B cell (primary cell): ENCODE measurements at regions not wholly inside any gene's neighbourhood (a gene's known extent, or its start where the extent isn't known, plus 50 kb on each side); places are given as distances from the start of the nearest gene placed in this dataset.

Experiments used
- ATAC-seq: fragments of 200-7000 bp; cut with Tn5 transposase; one replicate; pipeline ENCODE4 v1.10.0; 2021; ENCODE audit warnings: low read depth, mild to moderate bottlenecking, moderate number of reproducible peaks, moderate library complexity
- CTCF ChIA-PET: fragments of 350-600 bp; sonication (Branson Sonifier 250); formaldehyde crosslinking; loops from one replicate; lab custom pipeline; 2021; ENCODE audit warnings: antibody characterized with exemption, inconsistent platforms; lab: Charles Lee
- POLR2A ChIA-PET: fragments of 350-600 bp; sonication (Branson Sonifier 250); formaldehyde crosslinking; loops from one replicate; lab custom pipeline; 2021; ENCODE audit warnings: antibody characterized with exemption; lab: Charles Lee
- DNase-seq: peaks from one replicate; pipeline ENCODE4 v3.0.0; 2013
- H2AFZ ChIP-seq: 2 replicates; pipeline ENCODE4 v1.6.1; 2012; ENCODE audit warnings: mild to moderate bottlenecking, low read depth, low read length; ENCODE audit not compliant: insufficient read depth, poor library complexity, severe bottlenecking
- H3K27ac ChIP-seq, 2 donors: 1 replicate in 1 of 2; 2 replicates in 1 of 2; pipeline ENCODE4 v1.5.1; 2012 to 2013; ENCODE audit warnings: low read length in 2 of 2, mild to moderate bottlenecking in 2 of 2, moderate library complexity in 1 of 2
- H3K27me3 ChIP-seq, 4 experiments: fragments of 200-600 bp in 1 of 4; sonication (generic) in 1 of 4; replicated peaks in 1 of 4; 1 replicate in 2 of 4; 2 replicates in 2 of 4; pipeline versions ENCODE4 v1.6.1 to v1.7.0; 2013 to 2016; ENCODE audit warnings: low read length in 3 of 4, mild to moderate bottlenecking in 2 of 4, mixed read lengths in 1 of 4, moderate library complexity in 1 of 4; ENCODE audit not compliant: insufficient read depth in 4 of 4, control insufficient read depth in 3 of 4; ENCODE audit errors: control extremely low read depth in 1 of 4
- H3K36me3 ChIP-seq, 2 experiments: replicated peaks in 1 of 2; 1 replicate in 1 of 2; 2 replicates in 1 of 2; pipeline versions ENCODE4 v1.6.1 to v1.7.1; 2013; ENCODE audit warnings: low read length in 1 of 2; ENCODE audit not compliant: insufficient read depth in 2 of 2, control insufficient read depth in 1 of 2; ENCODE audit errors: control extremely low read depth in 1 of 2, extremely low read depth in 1 of 2
- H3K4me1 ChIP-seq, 2 donors: fragments of 200-600 bp in 1 of 2; sonication (generic) in 1 of 2; 1 replicate in 1 of 2; 2 replicates in 1 of 2; pipeline versions ENCODE4 v1.5.1 to v1.6.1; 2013 to 2017; ENCODE audit warnings: low read length in 2 of 2; ENCODE audit not compliant: control insufficient read depth in 2 of 2, insufficient read depth in 2 of 2
- H3K4me2 ChIP-seq: replicated peaks from 2 replicates; pipeline ENCODE3; 2012; ENCODE audit warnings: mild to moderate bottlenecking, low read depth, low read length; ENCODE audit not compliant: poor library complexity, severe bottlenecking
- H3K4me3 ChIP-seq, 5 experiments: fragments of 200-600 bp in 1 of 5; sonication (generic) in 1 of 5; 1 replicate in 3 of 5; 2 replicates in 2 of 5; pipeline versions ENCODE4 v1.5.1 to v1.7.0; 2011 to 2016; ENCODE audit warnings: low read length in 4 of 5, mild to moderate bottlenecking in 4 of 5, low read depth in 2 of 5, control low read depth in 1 of 5, moderate library complexity in 1 of 5; ENCODE audit not compliant: insufficient read depth in 1 of 5; ENCODE audit errors: control extremely low read depth in 1 of 5, extremely low read depth in 1 of 5
- H3K79me2 ChIP-seq: fragments of 200-600 bp; sonication (generic); one replicate; pipeline ENCODE4 v1.6.0; 2016; ENCODE audit warnings: low read length; ENCODE audit not compliant: control insufficient read depth, insufficient read depth
- H3K9ac ChIP-seq: fragments of 200-600 bp; sonication (generic); 2 replicates; pipeline ENCODE4 v1.6.1; 2017; ENCODE audit warnings: mild to moderate bottlenecking, low read length, moderate library complexity
- H3K9me3 ChIP-seq, 3 donors: one replicate each; pipeline versions ENCODE4 v1.6.1 to v1.7.1; 2013; ENCODE audit warnings: low read length in 2 of 3; ENCODE audit not compliant: control insufficient read depth in 2 of 3, insufficient read depth in 1 of 3; ENCODE audit errors: control extremely low read depth in 1 of 3
- H4K20me1 ChIP-seq: 2 replicates; pipeline ENCODE4 v1.6.0; 2012; ENCODE audit warnings: mild to moderate bottlenecking, low read length; ENCODE audit not compliant: insufficient read depth, control insufficient read depth, poor library complexity, severe bottlenecking
- H3K27ac Mint-ChIP-seq: one replicate; pipeline ENCODE4 v1.8.0; 2021; ENCODE audit warnings: mixed read lengths
- H3K27me3 Mint-ChIP-seq: one replicate; pipeline ENCODE4 v1.8.0; 2021; ENCODE audit warnings: mixed read lengths
- H3K4me1 Mint-ChIP-seq: one replicate; pipeline ENCODE4 v1.8.0; 2021; ENCODE audit warnings: mixed read lengths
- H3K4me3 Mint-ChIP-seq: one replicate; pipeline ENCODE4 v1.8.0; 2021; ENCODE audit warnings: mixed read lengths
- H3K9me3 Mint-ChIP-seq: one replicate; pipeline ENCODE4 v1.8.0; 2022; ENCODE audit warnings: mixed read lengths; ENCODE audit not compliant: insufficient read depth
- EZH2 ChIP-seq: IDR thresholded peaks from 2 replicates; pipeline ENCODE4 v1.6.1; 2012; ENCODE audit warnings: borderline replicate concordance, low read depth, mild to moderate bottlenecking, moderate library complexity, low read length; ENCODE audit not compliant: insufficient read depth, poor library complexity, severe bottlenecking
- WGBS: methylation state at CpG from one replicate; pipeline ENCODE4 v1.1.5; 2013; ENCODE audit warnings: missing lambda C conversion rate; ENCODE audit not compliant: insufficient coverage; 5-methylcytosine and 5-hydroxymethylcytosine counted together
- intact Hi-C: fragments of 100-400 bp; cut with micrococcal nuclease; formaldehyde crosslinking; loops from one replicate; pipeline ENCODE4 v1.10.0; 2022
- TF ChIP-seq, protein P1 (sequence below): fragments of 200-600 bp; IDR thresholded peaks from one replicate; pipeline ENCODE4 v1.8.0; 2022; ENCODE audit warnings: antibody characterized with exemption, mild to moderate bottlenecking

DNA sequence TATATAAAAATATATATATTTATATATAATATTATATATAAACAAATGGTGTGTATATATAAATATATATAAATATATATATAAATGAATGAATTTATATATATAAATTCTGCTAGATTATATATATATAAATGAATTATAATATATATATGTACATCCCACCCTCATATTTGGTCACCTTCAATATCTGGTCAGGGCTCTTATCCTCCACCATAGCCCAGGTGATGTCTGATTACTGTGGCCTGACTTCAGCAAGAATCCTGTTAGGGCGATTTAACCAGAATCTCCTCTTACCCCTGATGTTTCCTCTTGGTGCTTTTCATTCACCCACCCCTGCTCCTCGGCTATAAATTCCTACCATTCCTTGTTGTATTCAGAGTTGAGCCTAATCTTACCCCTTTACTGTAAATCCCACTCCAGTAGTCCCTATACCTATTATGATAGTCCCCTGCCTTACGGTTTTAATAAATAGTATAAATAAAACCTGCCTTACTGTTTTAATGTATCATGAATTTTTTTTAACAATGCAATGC, 439.6 kb downstream of the PLOD2 start:
- no peaks in the 10 kb centered on the region for H3K4me1 ChIP-seq
- DNase-seq (no peak), ATAC-seq (no peak)
- Mint-ChIP-seq H3K27ac (no peak overlapping the region), H3K27me3 (no peaks in the 10 kb centered on the region), H3K9me3 (no peaks in the 10 kb centered on the region), H3K4me1 (no peaks in the 10 kb centered on the region), H3K4me3 (no peak overlapping the region)
- no peaks in the 10 kb centered on the region for H4K20me1 ChIP-seq
- ChIA-PET CTCF (no interaction called here), POLR2A (no interaction called here)
- no peaks in the 10 kb centered on the region for H3K36me3 ChIP-seq
- H3K27ac ChIP-seq, result no peak overlapping the region
- H3K79me2 ChIP-seq, result no peaks in the 10 kb centered on the region
- no peak overlapping the region for H3K4me2 ChIP-seq
- intact Hi-C loops, result no loop called here
- H3K4me3 ChIP-seq, result no peak overlapping the region
- WGBS, result 83% methylated on average over 2 of the region's 3 CpGs
- H2AFZ ChIP-seq, result no peak overlapping the region
- TF ChIP-seq EZH2, result no peak
- TF ChIP-seq, protein P1, sequence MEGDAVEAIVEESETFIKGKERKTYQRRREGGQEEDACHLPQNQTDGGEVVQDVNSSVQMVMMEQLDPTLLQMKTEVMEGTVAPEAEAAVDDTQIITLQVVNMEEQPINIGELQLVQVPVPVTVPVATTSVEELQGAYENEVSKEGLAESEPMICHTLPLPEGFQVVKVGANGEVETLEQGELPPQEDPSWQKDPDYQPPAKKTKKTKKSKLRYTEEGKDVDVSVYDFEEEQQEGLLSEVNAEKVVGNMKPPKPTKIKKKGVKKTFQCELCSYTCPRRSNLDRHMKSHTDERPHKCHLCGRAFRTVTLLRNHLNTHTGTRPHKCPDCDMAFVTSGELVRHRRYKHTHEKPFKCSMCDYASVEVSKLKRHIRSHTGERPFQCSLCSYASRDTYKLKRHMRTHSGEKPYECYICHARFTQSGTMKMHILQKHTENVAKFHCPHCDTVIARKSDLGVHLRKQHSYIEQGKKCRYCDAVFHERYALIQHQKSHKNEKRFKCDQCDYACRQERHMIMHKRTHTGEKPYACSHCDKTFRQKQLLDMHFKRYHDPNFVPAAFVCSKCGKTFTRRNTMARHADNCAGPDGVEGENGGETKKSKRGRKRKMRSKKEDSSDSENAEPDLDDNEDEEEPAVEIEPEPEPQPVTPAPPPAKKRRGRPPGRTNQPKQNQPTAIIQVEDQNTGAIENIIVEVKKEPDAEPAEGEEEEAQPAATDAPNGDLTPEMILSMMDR, result no peak
- no peak overlapping the region for H3K9ac ChIP-seq
- H3K27me3 ChIP-seq, result no peaks in the 10 kb centered on the region
- no peaks in the 10 kb centered on the region for H3K9me3 ChIP-seq

DNA sequence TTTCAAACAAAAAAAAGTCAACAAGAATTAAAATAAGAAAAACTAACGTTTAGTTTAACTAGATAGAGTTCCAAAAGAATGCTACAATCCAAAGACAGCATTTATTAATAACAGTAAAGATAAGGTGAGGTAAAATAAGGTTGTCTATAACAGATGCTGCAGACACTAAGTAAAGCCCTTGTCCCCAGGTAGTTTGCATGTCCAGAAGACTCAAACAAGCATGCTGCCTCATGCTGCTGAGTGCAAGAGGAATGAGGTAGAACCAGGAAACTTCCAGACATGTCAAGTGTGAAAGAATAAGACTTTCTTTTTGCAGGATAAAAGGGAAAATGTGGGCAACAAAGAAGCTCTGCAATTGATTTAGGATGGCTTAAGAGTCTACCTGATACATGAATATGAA, 439.2 kb downstream of the PLOD2 start:
- no peak overlapping the region for H3K4me3 Mint-ChIP-seq
- no CpG with 5 or more reads among the region's 1 CpG for WGBS
- Histone ChIP-seq H2AFZ (no peak overlapping the region), H3K4me3 (no peak overlapping the region), H3K27me3 (no peaks in the 10 kb centered on the region), H3K36me3 (no peaks in the 10 kb centered on the region), H3K9ac (no peak overlapping the region), H3K79me2 (no peaks in the 10 kb centered on the region), H4K20me1 (no peaks in the 10 kb centered on the region), H3K27ac (no peak overlapping the region), H3K9me3 (no peaks in the 10 kb centered on the region), H3K4me2 (no peak overlapping the region), H3K4me1 (no peaks in the 10 kb centered on the region)
- no peaks in the 10 kb centered on the region for H3K27me3 Mint-ChIP-seq
- ATAC-seq, result no peak
- no peaks in the 10 kb centered on the region for H3K4me1 Mint-ChIP-seq
- DNase-seq, result no peak
- H3K9me3 Mint-ChIP-seq, result no peaks in the 10 kb centered on the region
- no peak for TF ChIP-seq EZH2
- TF ChIP-seq, protein P1, result no peak
- ChIA-PET POLR2A (no interaction called here), CTCF (no interaction called here)
- H3K27ac Mint-ChIP-seq, result no peak overlapping the region
- intact Hi-C loops, result no loop called here
